HCT116 (cell line): ENCODE measurements at regions not wholly inside any gene's neighbourhood (a gene's known extent, or its start where the extent isn't known, plus 50 kb on each side); places are given as distances from the start of the nearest gene placed in this dataset.
"Not testable (repeated sequence)": the region's sequence is repeated elsewhere in the genome, so short reads cannot be mapped to it uniquely, and the experiment has no call there.

Experiments
- EGR1 ChIP-seq: IDR thresholded peaks from 2 replicates; pipeline ENCODE4 v1.6.1; 2012; ENCODE audit warnings: low read depth
- EZH2 ChIP-seq: fragments of 200-600 bp; sonication (generic); IDR thresholded peaks from 2 replicates; pipeline ENCODE4 v1.6.1; 2017; ENCODE audit warnings: antibody characterized with exemption, mixed run types
- EZH2phosphoT487 ChIP-seq: fragments of 200-600 bp; IDR thresholded peaks from 2 replicates; pipeline ENCODE4 v1.6.1; 2018; ENCODE audit warnings: antibody characterized with exemption, borderline replicate concordance
- POLR2A ChIP-seq: IDR thresholded peaks from 2 replicates; pipeline ENCODE4 v1.7.0; 2011; ENCODE audit warnings: borderline replicate concordance; ENCODE audit not compliant: insufficient read depth, insufficient read length; ENCODE audit errors: extremely low read depth
- POLR2AphosphoS5 ChIP-seq: IDR thresholded peaks from 2 replicates; pipeline ENCODE4 v1.6.1; 2011; ENCODE audit warnings: mild to moderate bottlenecking, low read depth, low read length, moderate library complexity
- RAD21 ChIP-seq: IDR thresholded peaks from 2 replicates; pipeline ENCODE4 v1.6.1; 2012; ENCODE audit warnings: low read depth, mild to moderate bottlenecking
- SIN3A ChIP-seq: IDR thresholded peaks from 2 replicates; pipeline ENCODE4 v1.6.1; 2012; ENCODE audit warnings: low read depth
- SRF ChIP-seq: IDR thresholded peaks from 2 replicates; pipeline ENCODE4 v1.6.1; 2012; ENCODE audit warnings: low read depth
- TCF7L2 ChIP-seq: IDR thresholded peaks from 2 replicates; pipeline ENCODE4 v1.7.0; 2011; ENCODE audit warnings: borderline replicate concordance, inconsistent platforms; ENCODE audit not compliant: insufficient read depth, insufficient read length; ENCODE audit errors: extremely low read depth
- TF ChIP-seq, protein P1 (sequence below), 3 experiments: fragments of 200-600 bp in 1 of 3; sonication (generic) in 1 of 3; IDR thresholded peaks in 2 of 3; conservative IDR thresholded peaks in 1 of 3; 2 replicates each; pipeline ENCODE4 v1.5.1; 2012 to 2017; ENCODE audit warnings: low read depth in 2 of 3, low read length in 2 of 3, antibody characterized with exemption in 1 of 3, borderline replicate concordance in 1 of 3, control low read depth in 1 of 3, mild to moderate bottlenecking in 1 of 3, mixed read lengths in 1 of 3, mixed run types in 1 of 3, moderate library complexity in 1 of 3; ENCODE audit not compliant: insufficient read depth in 1 of 3
- TF ChIP-seq, protein P2 (sequence below): IDR thresholded peaks from 2 replicates; pipeline ENCODE4 v1.6.1; 2011; ENCODE audit warnings: mild to moderate bottlenecking, low read length, moderate library complexity; ENCODE audit not compliant: insufficient replicate concordance; ENCODE audit errors: extremely low read depth

DNA sequence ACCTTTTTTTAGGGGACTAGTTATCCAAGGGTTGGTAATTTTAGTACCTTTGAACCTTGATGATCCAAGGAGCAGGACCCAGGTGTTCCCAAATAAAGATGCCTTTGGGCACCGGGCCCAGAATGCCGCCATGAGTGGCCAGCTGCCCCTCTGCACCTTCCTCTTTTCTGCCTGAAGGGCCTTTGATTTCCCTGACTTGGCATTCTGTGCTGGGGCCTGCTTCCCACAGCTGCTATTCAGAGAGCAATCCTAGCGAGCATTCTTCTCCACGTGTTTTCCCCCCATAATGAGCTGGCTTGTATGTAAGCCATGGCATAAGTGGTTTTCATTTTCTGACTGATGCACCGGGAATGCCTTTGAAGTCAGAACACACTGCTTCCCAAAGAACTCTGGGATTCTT is 82.6 kb upstream of the IKBKE start:
- TF ChIP-seq POLR2A, SRF, POLR2AphosphoS5, RAD21, TCF7L2, SIN3A, EGR1, EZH2phosphoT487, EZH2: not testable (repeated sequence)
- TF ChIP-seq, protein P1, sequence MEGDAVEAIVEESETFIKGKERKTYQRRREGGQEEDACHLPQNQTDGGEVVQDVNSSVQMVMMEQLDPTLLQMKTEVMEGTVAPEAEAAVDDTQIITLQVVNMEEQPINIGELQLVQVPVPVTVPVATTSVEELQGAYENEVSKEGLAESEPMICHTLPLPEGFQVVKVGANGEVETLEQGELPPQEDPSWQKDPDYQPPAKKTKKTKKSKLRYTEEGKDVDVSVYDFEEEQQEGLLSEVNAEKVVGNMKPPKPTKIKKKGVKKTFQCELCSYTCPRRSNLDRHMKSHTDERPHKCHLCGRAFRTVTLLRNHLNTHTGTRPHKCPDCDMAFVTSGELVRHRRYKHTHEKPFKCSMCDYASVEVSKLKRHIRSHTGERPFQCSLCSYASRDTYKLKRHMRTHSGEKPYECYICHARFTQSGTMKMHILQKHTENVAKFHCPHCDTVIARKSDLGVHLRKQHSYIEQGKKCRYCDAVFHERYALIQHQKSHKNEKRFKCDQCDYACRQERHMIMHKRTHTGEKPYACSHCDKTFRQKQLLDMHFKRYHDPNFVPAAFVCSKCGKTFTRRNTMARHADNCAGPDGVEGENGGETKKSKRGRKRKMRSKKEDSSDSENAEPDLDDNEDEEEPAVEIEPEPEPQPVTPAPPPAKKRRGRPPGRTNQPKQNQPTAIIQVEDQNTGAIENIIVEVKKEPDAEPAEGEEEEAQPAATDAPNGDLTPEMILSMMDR (IDR thresholded peaks at IDR 0.05 in 2 of 3, conservative IDR thresholded peaks at IDR 0.05 in 1 of 3; ENCODE audit: borderline replicate concordance in 1 of 3, insufficient read depth in 1 of 3, low read depth in 2 of 3, low read length in 2 of 3) = not testable (repeated sequence)
- TF ChIP-seq, protein P2, sequence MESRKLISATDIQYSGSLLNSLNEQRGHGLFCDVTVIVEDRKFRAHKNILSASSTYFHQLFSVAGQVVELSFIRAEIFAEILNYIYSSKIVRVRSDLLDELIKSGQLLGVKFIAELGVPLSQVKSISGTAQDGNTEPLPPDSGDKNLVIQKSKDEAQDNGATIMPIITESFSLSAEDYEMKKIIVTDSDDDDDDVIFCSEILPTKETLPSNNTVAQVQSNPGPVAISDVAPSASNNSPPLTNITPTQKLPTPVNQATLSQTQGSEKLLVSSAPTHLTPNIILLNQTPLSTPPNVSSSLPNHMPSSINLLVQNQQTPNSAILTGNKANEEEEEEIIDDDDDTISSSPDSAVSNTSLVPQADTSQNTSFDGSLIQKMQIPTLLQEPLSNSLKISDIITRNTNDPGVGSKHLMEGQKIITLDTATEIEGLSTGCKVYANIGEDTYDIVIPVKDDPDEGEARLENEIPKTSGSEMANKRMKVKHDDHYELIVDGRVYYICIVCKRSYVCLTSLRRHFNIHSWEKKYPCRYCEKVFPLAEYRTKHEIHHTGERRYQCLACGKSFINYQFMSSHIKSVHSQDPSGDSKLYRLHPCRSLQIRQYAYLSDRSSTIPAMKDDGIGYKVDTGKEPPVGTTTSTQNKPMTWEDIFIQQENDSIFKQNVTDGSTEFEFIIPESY = not testable (repeated sequence)
